ENCODE measurements at regions not wholly inside any gene's neighbourhood (a gene's known extent, or its start where the extent isn't known, plus 50 kb on each side); places are given as distances from the start of the nearest gene placed in this dataset.

GRCh38 chr4:153939570-153939969, 150.7 kb upstream of the SFRP2 start:
- no peak overlapping the region for H3K27ac ChIP-seq
- H3K9me3 ChIP-seq: no peaks in the 10 kb centered on the region
- H3K36me3 ChIP-seq: no peaks in the 10 kb centered on the region
- TF ChIP-seq CTCF (IDR thresholded peaks at IDR 0.05): no peak
- no peak overlapping the region for H3K4me3 ChIP-seq (ENCODE audit: low read depth in 1 of 2, low read length in 1 of 2)
- H3K27me3 ChIP-seq: peaks cover 46% of the 10 kb centered on the region
- no peaks in the 10 kb centered on the region for H3K4me1 ChIP-seq (ENCODE audit: control insufficient read depth in 1 of 2, insufficient read depth in 1 of 2, low read depth in 1 of 2, low read length in 1 of 2)

GRCh38 chr4:153938994-153939393, 150.1 kb upstream of the SFRP2 start:
- Histone ChIP-seq H3K4me3 (ENCODE audit: low read depth in 1 of 2, low read length in 1 of 2) (no peak overlapping the region), H3K27me3 (peaks cover 46% of the 10 kb centered on the region), H3K36me3 (no peaks in the 10 kb centered on the region), H3K9me3 (no peaks in the 10 kb centered on the region), H3K4me1 (ENCODE audit: control insufficient read depth in 1 of 2, insufficient read depth in 1 of 2, low read depth in 1 of 2, low read length in 1 of 2) (no peaks in the 10 kb centered on the region), H3K27ac (no peak overlapping the region)
- no peak for TF ChIP-seq CTCF (IDR thresholded peaks at IDR 0.05)

- Histone ChIP-seq H3K36me3 (no peaks in the 10 kb centered on the region), H3K4me3 (ENCODE audit: low read depth in 1 of 2, low read length in 1 of 2) (no peak overlapping the region), H3K27ac (no peak overlapping the region), H3K4me1 (ENCODE audit: control insufficient read depth in 1 of 2, insufficient read depth in 1 of 2, low read depth in 1 of 2, low read length in 1 of 2) (no peaks in the 10 kb centered on the region), H3K27me3 (peaks cover 33% of the 10 kb centered on the region), H3K9me3 (no peaks in the 10 kb centered on the region)
- TF ChIP-seq CTCF (IDR thresholded peaks at IDR 0.05): no peak
Measured at GRCh38 chr4:153937289-153937688, 148.4 kb upstream of the SFRP2 start.

GRCh38 chr4:153936121-153936520, 147.2 kb upstream of the SFRP2 start:
- Histone ChIP-seq H3K4me3 (ENCODE audit: low read depth in 1 of 2, low read length in 1 of 2) (no peak overlapping the region), H3K9me3 (no peaks in the 10 kb centered on the region), H3K27ac (no peak overlapping the region), H3K36me3 (no peaks in the 10 kb centered on the region), H3K27me3 (peaks cover 26% of the 10 kb centered on the region), H3K4me1 (ENCODE audit: control insufficient read depth in 1 of 2, insufficient read depth in 1 of 2, low read depth in 1 of 2, low read length in 1 of 2) (no peaks in the 10 kb centered on the region)
- no peak for TF ChIP-seq CTCF (IDR thresholded peaks at IDR 0.05)

- H3K36me3 ChIP-seq: no peaks in the 10 kb centered on the region
- no peak for TF ChIP-seq CTCF (IDR thresholded peaks at IDR 0.05)
- H3K9me3 ChIP-seq: no peaks in the 10 kb centered on the region
- no peaks in the 10 kb centered on the region for H3K4me1 ChIP-seq (ENCODE audit: control insufficient read depth in 1 of 2, insufficient read depth in 1 of 2, low read depth in 1 of 2, low read length in 1 of 2)
- H3K4me3 ChIP-seq (ENCODE audit: low read depth in 1 of 2, low read length in 1 of 2): no peak overlapping the region
- H3K27ac ChIP-seq: no peak overlapping the region
- H3K27me3 ChIP-seq: peaks cover 32% of the 10 kb centered on the region
Measured at GRCh38 chr4:153934688-153935017, 145.8 kb upstream of the SFRP2 start.

Measured in neutrophil (primary cell).